Amniotic stem cell (primary cell): ENCODE measurements at regions not wholly inside any gene's neighbourhood (a gene's known extent, or its start where the extent isn't known, plus 50 kb on each side); places are given as distances from the start of the nearest gene placed in this dataset.
"Not testable (repeated sequence)": the region's sequence is repeated elsewhere in the genome, so short reads cannot be mapped to it uniquely, and the experiment has no call there.

Experiments used
- DNase-seq: peaks from one replicate; lab custom pipeline; 2025; lab: John Stamatoyannopoulos, UW

DNA sequence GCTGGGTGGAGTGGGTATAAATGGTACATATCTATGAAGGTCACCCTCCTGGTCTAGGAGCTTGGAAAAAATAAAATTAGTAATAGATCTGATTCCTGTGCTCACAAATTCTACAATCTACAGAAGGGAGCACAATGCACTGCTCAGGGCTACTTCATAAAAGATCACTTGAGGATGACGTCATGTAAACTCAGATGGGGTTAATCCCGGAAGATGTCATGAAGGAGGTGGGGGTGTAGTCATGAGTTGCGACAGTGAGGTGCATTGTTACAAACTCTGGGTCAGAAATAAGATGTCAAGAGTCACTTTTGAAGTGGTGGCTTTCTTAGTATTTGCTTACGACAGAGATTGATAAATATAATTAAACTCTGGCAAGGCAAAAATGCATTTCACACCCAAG is 68.2 kb downstream of the LHX9 start:
- no peak for DNase-seq

DNA sequence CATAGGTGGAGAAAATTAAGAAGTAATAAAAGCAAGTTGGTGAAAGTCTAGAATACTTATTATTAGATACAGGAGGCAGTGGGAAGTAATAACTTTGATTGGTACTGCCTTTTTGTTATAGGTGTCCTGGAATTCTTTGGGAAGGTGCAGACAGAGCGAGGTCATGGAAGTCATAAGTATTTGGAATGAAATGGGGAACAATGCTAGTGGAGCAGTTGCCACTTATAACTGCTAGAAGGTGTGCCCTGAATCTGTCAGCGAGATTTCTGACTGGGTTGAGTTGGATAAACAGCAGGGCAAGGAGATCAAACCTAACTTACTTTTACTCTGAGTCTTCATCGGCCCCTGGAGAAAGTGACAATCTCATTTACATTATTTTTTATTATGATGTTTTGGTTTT is 69.6 kb downstream of the LHX9 start:
- DNase-seq = no peak

DNA sequence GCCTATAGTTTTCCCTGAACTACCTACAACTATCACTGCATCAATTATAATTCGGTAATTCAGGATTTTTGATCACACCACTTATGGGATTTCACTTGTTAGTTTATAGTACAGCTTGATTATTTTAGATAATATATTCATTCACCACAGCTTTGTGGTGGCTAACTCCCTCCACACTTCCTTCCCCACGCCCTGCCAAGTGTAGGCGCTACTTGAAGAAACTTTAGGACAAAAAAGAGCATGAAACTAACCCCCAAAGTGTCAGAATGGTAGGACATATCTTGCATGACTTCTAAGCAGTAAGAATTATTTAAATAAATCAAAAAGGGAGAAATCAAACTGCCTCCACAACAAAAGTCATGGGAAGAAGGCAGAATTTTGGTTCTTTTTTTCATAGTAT is 70.1 kb downstream of the LHX9 start:
- DNase-seq = no peak

DNA sequence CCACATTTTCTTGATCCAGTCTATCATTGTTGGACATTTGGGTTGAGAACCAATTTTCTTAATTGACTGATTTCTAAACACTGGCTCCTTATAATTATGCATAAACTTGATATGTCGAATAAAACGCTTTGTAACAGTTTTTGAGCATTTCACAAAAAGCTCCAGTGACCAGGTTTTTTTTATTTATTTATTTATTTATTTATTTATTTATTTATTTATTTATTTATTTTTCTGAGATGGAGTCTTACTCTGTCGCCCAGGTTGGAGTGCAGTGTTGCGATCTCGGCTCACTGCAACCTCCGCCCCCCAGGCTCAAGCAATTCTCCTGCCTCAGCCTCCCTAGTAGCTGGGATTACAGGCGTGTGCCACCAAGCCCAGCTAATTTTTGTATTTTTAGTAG is 71.4 kb downstream of the LHX9 start:
- not testable (repeated sequence) for DNase-seq

GRCh38 chr1:197989058-197989457 is 71.9 kb downstream of the LHX9 start:
- no peak for DNase-seq

DNA sequence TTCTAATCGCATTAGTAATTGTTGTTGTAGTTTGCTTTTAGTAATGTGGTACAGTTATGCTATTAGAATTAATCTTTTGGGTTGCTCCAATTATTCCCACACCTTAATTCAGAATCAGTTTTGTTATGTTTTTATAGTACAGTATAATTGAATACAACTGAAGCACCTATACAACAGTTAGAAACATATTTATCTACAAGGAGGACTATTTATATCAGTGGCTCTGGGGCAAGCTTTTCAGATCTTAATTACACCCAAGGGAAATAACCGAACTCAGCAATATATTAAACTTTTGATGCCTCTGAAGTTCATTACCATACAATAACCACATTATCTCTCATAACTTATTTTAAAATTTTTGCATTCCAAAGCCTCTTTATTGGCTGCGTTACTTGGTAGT is 74.4 kb downstream of the LHX9 start:
- no peak for DNase-seq

GRCh38 chr1:197994907-197995407 is 77.8 kb downstream of the LHX9 start:
- no peak for DNase-seq

DNA sequence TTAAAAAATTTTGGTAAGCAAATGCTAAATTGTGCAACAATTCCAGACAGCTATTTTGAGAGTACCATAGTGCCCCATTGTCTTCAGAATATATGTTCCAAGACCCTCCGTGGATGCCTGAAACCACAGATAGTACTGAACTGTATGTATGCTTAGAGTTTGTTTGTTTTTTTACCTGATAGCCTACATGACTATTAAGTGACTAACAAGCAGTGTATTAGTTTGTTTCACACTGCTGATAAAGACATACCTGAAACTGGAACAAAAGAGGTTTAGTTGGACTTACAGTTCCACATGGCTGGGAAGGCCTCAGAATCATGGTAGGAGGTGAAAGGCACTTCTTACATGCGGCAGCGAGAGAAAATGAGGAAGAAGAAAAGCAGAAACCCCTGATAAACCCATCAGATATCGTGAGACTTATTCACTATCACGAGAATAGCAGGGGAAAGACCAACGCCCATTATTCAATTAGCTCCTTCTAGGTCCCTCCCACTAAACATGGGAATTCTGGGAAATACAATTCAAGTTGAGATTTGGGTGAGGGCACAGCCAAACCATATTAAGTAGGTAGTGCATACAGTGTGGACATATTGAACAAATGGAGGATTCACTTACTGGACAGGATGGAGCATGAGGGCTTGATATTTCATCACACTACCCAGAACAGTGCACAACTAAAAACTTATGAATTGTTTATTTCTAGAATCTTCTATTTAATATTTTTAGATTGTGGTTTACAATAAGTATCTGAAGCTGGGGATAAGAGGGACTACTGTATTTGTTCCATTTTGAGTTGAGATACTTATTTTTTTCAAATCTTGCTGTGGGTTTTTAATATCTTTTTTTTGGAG is 78.5 kb downstream of the LHX9 start:
- no peak for DNase-seq

DNA sequence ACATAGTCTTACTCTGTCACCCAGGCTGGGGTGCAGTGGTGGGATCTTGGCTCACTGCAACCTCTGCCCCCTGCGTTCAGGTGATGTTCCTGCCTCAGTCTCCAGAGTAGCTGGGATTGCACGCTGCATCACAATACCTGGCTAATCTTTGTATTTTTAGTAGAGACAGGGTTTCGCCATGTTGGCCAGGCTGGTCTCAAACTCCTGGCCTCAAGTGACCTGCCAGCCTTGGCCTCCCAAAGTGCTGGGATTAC is 79.0 kb downstream of the LHX9 start:
- DNase-seq = not testable (repeated sequence)

DNA sequence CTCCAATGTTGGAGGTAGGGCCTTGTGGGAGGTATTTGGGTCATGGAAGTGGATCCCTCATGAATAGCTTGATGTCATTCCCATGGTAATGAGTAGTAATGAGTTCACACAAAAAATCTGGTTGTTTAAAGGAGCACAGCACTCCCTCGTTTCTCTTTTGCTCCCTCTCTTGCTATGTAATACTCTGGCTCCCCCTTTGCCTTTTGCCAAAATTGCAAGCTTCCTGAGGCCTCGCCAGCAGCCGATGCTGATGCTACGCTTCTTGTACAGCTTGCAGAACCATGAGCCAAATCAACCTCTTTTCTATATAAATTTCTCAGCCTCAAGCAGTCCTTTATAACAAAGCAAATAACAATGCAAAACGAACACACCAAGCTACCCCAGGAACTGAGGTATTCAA is 80.9 kb downstream of the LHX9 start:
- no peak for DNase-seq

- DNase-seq = no peak
Observed at GRCh38 chr1:198001776-198002408, 84.7 kb downstream of the LHX9 start.

- no peak for DNase-seq
Observed at GRCh38 chr1:198003468-198003867, 86.3 kb downstream of the LHX9 start.

- DNase-seq = no peak
Observed at GRCh38 chr1:198007011-198007410, 89.8 kb downstream of the LHX9 start.

DNA sequence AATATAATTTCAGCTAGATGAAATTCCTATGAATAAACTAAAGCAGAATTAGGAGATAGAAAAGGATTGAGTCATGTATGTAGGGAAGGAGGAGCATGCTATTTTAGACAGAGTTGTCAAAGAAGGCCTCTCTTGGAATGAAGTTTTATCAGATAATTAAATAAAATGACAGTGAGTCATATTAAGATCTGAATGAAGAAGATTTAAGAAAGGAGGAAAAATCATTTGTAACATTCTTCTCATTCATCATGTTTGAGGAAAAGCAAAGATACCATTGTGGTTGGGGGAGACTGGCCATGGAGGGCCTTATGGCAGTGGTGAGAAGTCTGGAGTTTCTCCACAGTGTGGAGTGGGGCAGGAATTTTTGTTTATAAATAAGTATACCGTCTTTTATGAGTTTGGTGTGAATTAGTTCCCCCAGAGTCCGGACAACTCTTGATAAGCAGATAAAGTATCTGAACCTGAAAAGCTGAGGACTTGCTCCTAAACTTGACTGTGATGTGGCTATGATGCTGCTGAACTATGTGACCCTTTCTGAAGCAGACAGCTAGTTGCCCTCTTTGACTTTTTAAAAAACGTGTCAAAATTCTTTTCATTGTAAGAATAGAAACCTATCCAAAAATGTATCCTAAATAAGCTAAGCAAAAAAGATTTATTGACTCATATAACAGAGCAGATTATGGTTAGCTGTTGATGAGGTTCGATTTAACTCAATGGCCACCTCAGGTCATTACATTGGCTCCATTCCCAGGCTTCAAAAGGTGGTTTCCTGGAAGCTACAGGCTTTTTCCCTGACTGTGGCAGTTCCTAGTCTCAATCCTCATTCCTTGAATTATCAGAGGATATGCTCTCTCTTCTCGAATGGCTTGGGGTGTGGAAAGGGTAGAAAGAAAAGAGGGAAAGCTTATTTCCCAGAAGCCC is 90.8 kb downstream of the LHX9 start:
- no peak for DNase-seq

- no peak for DNase-seq
Observed at GRCh38 chr1:198014355-198014754, 97.2 kb downstream of the LHX9 start.

- no peak for DNase-seq
Observed at GRCh38 chr1:198015309-198015708, 98.1 kb downstream of the LHX9 start.

DNA sequence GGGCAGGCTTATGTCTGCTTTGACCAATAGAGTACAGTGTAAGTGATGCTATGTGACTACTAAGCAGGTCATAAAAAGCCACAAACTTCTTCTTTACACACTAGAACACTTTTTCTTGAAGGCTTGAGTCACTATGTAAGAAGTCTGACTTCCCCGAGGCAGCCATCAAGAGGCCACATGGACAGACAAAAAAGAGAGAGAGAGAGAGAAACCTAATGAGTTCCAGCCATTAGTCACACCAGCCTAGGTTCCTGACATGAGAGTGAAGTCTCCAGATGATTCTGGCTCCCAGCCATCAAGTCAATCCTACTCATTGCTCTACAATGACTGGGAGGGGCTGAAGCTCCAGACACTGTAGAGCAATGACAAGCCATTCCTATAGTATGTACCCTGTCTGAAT is 101.4 kb downstream of the LHX9 start:
- peak; percentile 85 for DNase-seq

DNA sequence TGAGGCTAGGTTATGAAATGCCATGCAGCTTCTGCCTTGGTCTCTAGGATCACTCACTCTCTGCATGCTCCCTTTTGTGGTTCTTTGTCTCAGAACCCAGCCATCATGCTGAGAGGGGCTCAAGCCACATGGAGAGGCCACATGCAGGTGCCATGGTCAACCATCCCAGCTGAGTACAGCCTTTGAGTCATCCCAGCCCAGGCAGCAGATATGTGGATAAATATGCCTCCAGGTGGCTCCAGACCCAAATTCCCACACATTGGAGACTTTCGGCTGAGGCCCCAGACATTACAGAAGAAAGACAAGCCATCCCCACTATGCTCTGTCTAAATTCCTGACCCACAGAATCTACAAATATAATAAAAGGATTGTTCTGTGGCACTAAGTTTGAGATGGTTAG is 102.0 kb downstream of the LHX9 start:
- DNase-seq = no peak

DNA sequence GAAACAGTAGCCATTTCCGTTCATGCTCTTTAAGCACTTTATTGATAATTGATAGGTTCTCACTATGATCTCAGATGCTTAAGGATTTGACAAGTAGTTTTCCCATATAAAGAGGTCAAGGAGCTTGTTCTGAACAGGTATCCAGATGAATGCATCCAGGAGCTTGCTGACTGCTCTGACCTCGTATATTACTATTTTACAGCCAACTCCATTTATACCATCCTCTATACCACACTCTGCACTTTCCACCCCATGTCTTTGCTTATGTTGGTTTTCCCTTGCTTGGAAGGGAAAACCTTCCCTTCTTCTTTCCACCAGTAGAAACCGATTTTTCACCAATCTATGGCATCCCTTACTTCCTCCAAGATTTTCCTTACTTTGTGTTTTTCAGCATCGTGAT is 107.2 kb downstream of the LHX9 start:
- DNase-seq = no peak

- DNase-seq = no peak
Observed at GRCh38 chr1:198024782-198025181, 107.6 kb downstream of the LHX9 start.

DNA sequence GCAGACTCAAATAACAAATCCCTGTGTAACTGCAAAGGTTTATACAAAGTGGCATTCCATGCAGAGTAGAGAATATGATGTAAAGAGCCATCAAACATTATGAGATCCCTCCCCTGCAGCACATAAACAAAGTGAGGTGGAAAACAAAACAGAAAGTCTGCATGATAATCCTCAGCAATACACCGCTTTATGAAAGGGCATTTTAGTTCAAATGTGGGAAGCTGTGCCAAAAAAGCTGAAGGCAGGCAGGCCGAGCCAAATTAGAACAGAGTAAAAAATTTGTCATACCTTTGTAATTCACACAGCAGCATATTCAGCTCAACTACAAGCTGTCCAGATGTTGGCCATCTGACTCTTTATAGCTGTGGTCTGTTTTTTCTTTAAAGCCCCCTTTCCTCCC is 113.5 kb downstream of the LHX9 start:
- DNase-seq = no peak

DNA sequence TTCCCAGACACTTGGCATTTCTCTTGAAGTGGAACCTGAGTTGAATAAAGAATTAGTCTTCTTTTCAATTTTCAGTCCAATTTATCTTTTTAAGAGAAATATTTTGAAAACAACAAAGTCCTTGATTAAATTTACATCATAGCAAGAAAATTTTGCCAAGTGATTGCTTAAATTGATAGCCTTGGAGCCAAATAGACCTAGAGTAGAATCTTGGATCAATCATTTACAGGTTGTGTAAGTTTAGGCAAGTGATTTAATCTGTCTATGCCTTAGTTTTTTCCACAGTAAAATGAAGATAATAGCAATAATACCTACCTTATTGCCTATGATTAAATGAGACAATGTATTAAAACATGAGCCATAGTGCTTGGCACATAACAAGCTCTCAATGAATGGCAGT is 113.9 kb downstream of the LHX9 start:
- DNase-seq = no peak

GRCh38 chr1:198032668-198033067 is 115.5 kb downstream of the LHX9 start:
- no peak for DNase-seq
